ENCODE measurements at regions not wholly inside any gene's neighbourhood (a gene's known extent, or its start where the extent isn't known, plus 50 kb on each side); places are given as distances from the start of the nearest gene placed in this dataset.
A peak's percentile ranks its signal among the peaks of the same experiment; 100 is the strongest.

DNA sequence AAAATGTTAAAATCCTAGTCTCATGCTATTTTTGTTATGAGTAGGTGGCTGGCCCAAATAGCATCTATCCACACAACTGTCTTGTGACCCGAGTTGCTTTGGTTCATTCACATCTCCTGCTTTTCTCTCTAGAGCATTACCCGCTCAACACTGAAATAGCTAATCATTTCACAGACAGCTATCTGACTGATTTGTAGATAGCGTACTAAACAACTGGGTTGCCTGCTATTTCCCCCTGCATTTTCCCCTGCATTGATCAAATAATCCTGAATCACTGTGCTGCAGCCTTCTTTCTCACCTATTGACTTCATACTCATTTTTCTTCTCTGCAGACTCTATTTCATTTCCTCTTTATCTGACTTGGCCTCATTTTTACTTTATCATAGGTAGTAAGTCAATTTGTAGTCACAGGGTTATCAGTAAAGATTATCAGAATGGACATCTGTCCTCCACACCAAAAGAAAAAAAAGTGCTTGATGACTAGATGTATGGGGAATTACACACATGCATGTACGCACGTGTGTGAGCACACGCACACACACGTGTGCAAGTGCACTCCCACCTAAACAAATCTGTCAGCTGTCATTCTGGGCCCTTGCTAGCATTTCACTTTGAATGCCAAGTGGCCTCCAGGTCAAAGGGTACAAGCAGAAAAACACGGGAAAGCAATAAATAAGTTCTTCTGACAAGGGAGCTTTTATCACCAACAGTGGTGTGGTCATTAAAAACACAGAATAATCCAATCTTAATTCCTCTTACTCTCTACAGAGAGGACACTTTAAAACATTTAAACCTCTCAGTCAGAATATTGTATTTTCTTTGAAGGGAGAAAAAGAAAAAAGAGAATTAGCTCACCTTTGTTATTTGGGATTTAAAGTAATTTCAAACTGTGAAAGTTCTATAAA, 501.6 kb downstream of the EFNA5 start:
- intact Hi-C loops (cut with DNase I), result no loop called here
- peaks cover 0 to 9% (median 5%) of the 10 kb centered on the region in 3 donors for H3K9me3 ChIP-seq (ENCODE audit: control insufficient read depth in 2 of 3, insufficient read depth in 1 of 3, low read length in 3 of 3)
- H3K4me3 ChIP-seq (ENCODE audit: low read length in 3 of 3), result no peak overlapping the region
- H3K36me3 ChIP-seq (ENCODE audit: control insufficient read depth in 2 of 3, insufficient read depth in 3 of 3, low read length in 3 of 3), result no peaks in the 10 kb centered on the region
- H3K4me1 ChIP-seq (ENCODE audit: control insufficient read depth in 2 of 3, insufficient read depth in 2 of 3, low read depth in 1 of 3, low read length in 3 of 3), result no peaks in the 10 kb centered on the region
- TF ChIP-seq, protein P1, sequence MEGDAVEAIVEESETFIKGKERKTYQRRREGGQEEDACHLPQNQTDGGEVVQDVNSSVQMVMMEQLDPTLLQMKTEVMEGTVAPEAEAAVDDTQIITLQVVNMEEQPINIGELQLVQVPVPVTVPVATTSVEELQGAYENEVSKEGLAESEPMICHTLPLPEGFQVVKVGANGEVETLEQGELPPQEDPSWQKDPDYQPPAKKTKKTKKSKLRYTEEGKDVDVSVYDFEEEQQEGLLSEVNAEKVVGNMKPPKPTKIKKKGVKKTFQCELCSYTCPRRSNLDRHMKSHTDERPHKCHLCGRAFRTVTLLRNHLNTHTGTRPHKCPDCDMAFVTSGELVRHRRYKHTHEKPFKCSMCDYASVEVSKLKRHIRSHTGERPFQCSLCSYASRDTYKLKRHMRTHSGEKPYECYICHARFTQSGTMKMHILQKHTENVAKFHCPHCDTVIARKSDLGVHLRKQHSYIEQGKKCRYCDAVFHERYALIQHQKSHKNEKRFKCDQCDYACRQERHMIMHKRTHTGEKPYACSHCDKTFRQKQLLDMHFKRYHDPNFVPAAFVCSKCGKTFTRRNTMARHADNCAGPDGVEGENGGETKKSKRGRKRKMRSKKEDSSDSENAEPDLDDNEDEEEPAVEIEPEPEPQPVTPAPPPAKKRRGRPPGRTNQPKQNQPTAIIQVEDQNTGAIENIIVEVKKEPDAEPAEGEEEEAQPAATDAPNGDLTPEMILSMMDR (IDR thresholded peaks at IDR 0.05; ENCODE audit: borderline replicate concordance, extremely low read depth, insufficient read depth), result no peak
- FAIRE-seq (no peak), DNase-seq (peak in 1 of 5 donors; percentile 21)
- no peak overlapping the region for H3K27ac ChIP-seq (ENCODE audit: low read depth in 2 of 2, low read length in 2 of 2)
- H3K27me3 ChIP-seq (ENCODE audit: control insufficient read depth, insufficient read depth, low read length), result no peaks in the 10 kb centered on the region
- no peak overlapping the region for H3K9ac ChIP-seq (ENCODE audit: low read length in 3 of 3)

DNA sequence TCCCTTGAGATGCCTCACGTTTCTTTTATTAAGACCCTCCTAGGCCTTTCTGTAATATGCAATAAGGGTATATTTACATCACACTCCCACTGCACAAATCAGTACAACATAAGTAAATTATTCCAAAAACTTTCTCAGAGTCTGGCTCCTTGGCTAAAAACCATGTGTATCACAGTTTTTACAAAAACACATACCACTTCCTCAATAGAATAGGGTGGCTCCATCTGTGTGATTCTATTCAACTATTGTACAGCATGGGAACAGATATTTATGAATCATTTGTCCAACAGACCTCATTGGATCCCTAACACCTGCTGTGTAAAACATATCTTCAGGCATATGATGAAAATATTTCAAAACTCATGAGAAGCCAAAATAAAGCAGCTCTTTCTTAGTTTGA, 502.7 kb downstream of the EFNA5 start:
- FAIRE-seq (no peak), DNase-seq (no peak)
- intact Hi-C loops (cut with DNase I), result no loop called here
- H3K36me3 ChIP-seq (ENCODE audit: control insufficient read depth in 2 of 3, insufficient read depth in 3 of 3, low read length in 3 of 3), result no peaks in the 10 kb centered on the region
- no peak overlapping the region for H3K27ac ChIP-seq (ENCODE audit: low read depth in 2 of 2, low read length in 2 of 2)
- H3K9ac ChIP-seq (ENCODE audit: low read length in 3 of 3), result no peak overlapping the region
- no peak overlapping the region for H3K4me3 ChIP-seq (ENCODE audit: low read length in 3 of 3)
- no peaks in the 10 kb centered on the region for H3K4me1 ChIP-seq (ENCODE audit: control insufficient read depth in 2 of 3, insufficient read depth in 2 of 3, low read depth in 1 of 3, low read length in 3 of 3)
- TF ChIP-seq, protein P1 (IDR thresholded peaks at IDR 0.05; ENCODE audit: borderline replicate concordance, extremely low read depth, insufficient read depth), result no peak
- H3K27me3 ChIP-seq (ENCODE audit: control insufficient read depth, insufficient read depth, low read length), result no peaks in the 10 kb centered on the region
- H3K9me3 ChIP-seq (ENCODE audit: control insufficient read depth in 2 of 3, insufficient read depth in 1 of 3, low read length in 3 of 3), result peaks cover 0 to 9% (median 5%) of the 10 kb centered on the region in 3 donors

DNA sequence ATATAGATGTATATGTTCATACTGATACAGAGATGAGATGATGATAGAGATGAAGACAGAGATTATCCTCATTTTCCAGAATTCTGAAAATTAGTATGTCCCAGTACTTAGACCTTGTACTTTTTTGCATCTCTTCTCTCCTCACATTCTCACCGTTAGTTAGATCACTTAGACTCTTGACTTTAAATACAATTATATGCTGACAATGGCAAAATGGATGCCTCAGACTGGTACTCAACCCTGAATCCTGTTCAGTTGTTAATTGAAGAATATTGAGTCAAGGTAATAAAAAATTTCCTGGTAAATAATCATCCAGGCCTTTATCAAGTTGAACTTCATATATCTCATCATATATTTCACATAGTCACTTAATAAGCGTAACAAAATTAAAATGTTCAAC, 505.4 kb downstream of the EFNA5 start:
- peaks cover 0 to 1% (median under 1%) of the 10 kb centered on the region in 3 donors for H3K9me3 ChIP-seq (ENCODE audit: control insufficient read depth in 2 of 3, insufficient read depth in 1 of 3, low read length in 3 of 3)
- H3K4me1 ChIP-seq (ENCODE audit: control insufficient read depth in 2 of 3, insufficient read depth in 2 of 3, low read depth in 1 of 3, low read length in 3 of 3), result no peaks in the 10 kb centered on the region
- H3K27ac ChIP-seq (ENCODE audit: low read depth in 2 of 2, low read length in 2 of 2), result no peak overlapping the region
- H3K27me3 ChIP-seq (ENCODE audit: control insufficient read depth, insufficient read depth, low read length), result no peaks in the 10 kb centered on the region
- no peak for FAIRE-seq
- TF ChIP-seq, protein P1 (IDR thresholded peaks at IDR 0.05; ENCODE audit: borderline replicate concordance, extremely low read depth, insufficient read depth), result no peak
- intact Hi-C loops (cut with DNase I), result no loop called here
- no peaks in the 10 kb centered on the region for H3K36me3 ChIP-seq (ENCODE audit: control insufficient read depth in 2 of 3, insufficient read depth in 3 of 3, low read length in 3 of 3)
- DNase-seq, result no peak
- H3K4me3 ChIP-seq (ENCODE audit: low read length in 3 of 3), result no peak overlapping the region
- H3K9ac ChIP-seq (ENCODE audit: low read length in 3 of 3), result no peak overlapping the region
